PFSK-1 (cell line): ENCODE measurements at regions not wholly inside any gene's neighbourhood (a gene's known extent, or its start where the extent isn't known, plus 50 kb on each side); places are given as distances from the start of the nearest gene placed in this dataset.

Source experiments
- FOXP2 ChIP-seq: optimal IDR thresholded peaks from 2 replicates; pipeline ENCODE3; 2011; ENCODE audit warnings: borderline replicate concordance, control low read depth, inconsistent platforms; ENCODE audit not compliant: insufficient read depth; ENCODE audit errors: extremely low read length, extremely low read depth
- POLR2AphosphoS5 ChIP-seq: IDR thresholded peaks from 2 replicates; pipeline ENCODE4 v1.6.1; 2012; ENCODE audit warnings: low read depth, mild to moderate bottlenecking, control low read depth, low read length, moderate library complexity
- REST ChIP-seq, 2 experiments: IDR thresholded peaks; 2 replicates each; pipeline versions ENCODE4 v1.6.1 to v1.8.0; 2011 to 2012; ENCODE audit warnings: low read depth in 2 of 2, low read length in 2 of 2, control low read depth in 1 of 2, inconsistent platforms in 1 of 2, mild to moderate bottlenecking in 1 of 2, moderate library complexity in 1 of 2; ENCODE audit not compliant: insufficient read depth in 1 of 2
- SIN3A ChIP-seq: IDR thresholded peaks from 2 replicates; pipeline ENCODE4 v1.6.1; 2012; ENCODE audit warnings: mild to moderate bottlenecking, low read length, moderate library complexity, borderline replicate concordance; ENCODE audit not compliant: insufficient read depth
- TAF1 ChIP-seq: IDR thresholded peaks from 2 replicates; pipeline ENCODE4 v1.6.1; 2012; ENCODE audit warnings: low read length, control low read depth, borderline replicate concordance; ENCODE audit not compliant: insufficient read depth

GRCh38 chr1:234862944-234863515 lies 253.1 kb upstream of the IRF2BP2 start:
- TF ChIP-seq POLR2AphosphoS5 (no peak), FOXP2 (peak; percentile 95), REST (IDR thresholded peaks at IDR 0.05; ENCODE audit: insufficient read depth in 1 of 2, low read depth in 2 of 2, low read length in 2 of 2) (peak in 1 of 2 experiments; percentile 55; a peak in 1 of 4 replicates), SIN3A (peak; percentile 55; the same call in 1 of the 2 replicates), TAF1 (no peak)

GRCh38 chr1:234862360-234862943 lies 252.5 kb upstream of the IRF2BP2 start:
- TF ChIP-seq SIN3A (no peak), POLR2AphosphoS5 (no peak), TAF1 (no peak), FOXP2 (no peak), REST (IDR thresholded peaks at IDR 0.05; ENCODE audit: insufficient read depth in 1 of 2, low read depth in 2 of 2, low read length in 2 of 2) (no peak)

- TF ChIP-seq POLR2AphosphoS5 (no peak), TAF1 (no peak), SIN3A (no peak), REST (IDR thresholded peaks at IDR 0.05; ENCODE audit: insufficient read depth in 1 of 2, low read depth in 2 of 2, low read length in 2 of 2) (no peak), FOXP2 (no peak)
These were observed 251.8 kb upstream of the IRF2BP2 start for GRCh38 chr1:234861761-234862160.

GRCh38 chr1:234861024-234861620 lies 251.1 kb upstream of the IRF2BP2 start:
- TF ChIP-seq POLR2AphosphoS5 (no peak), FOXP2 (no peak), TAF1 (no peak), REST (IDR thresholded peaks at IDR 0.05; ENCODE audit: insufficient read depth in 1 of 2, low read depth in 2 of 2, low read length in 2 of 2) (no peak), SIN3A (no peak)
